Breast epithelium (tissue), 3 donors: ENCODE measurements at regions not wholly inside any gene's neighbourhood (a gene's known extent, or its start where the extent isn't known, plus 50 kb on each side); places are given as distances from the start of the nearest gene placed in this dataset.

Experiments used
- CTCF ChIP-seq, 3 donors: fragments of 450-650 bp; IDR thresholded peaks; one replicate each; pipeline ENCODE4 v1.5.1; 2016 to 2017; ENCODE audit warnings: antibody characterized with exemption in 3 of 3, mild to moderate bottlenecking in 3 of 3, moderate library complexity in 3 of 3
- POLR2AphosphoS5 ChIP-seq, 3 donors: sonication (generic); formaldehyde crosslinking; IDR thresholded peaks; one replicate each; pipeline ENCODE4 v1.6.1; 2017; ENCODE audit warnings: antibody characterized with exemption in 3 of 3

GRCh38 chr2:128591861-128592822 is 273.5 kb upstream of the HS6ST1 start:
- TF ChIP-seq CTCF (IDR thresholded peaks at IDR 0.05): no peak
- TF ChIP-seq POLR2AphosphoS5 (IDR thresholded peaks at IDR 0.05): no peak
